ENCODE measurements at regions not wholly inside any gene's neighbourhood (a gene's known extent, or its start where the extent isn't known, plus 50 kb on each side); places are given as distances from the start of the nearest gene placed in this dataset.
"Not testable (repeated sequence)": the region's sequence is repeated elsewhere in the genome, so short reads cannot be mapped to it uniquely, and the experiment has no call there.

DNA sequence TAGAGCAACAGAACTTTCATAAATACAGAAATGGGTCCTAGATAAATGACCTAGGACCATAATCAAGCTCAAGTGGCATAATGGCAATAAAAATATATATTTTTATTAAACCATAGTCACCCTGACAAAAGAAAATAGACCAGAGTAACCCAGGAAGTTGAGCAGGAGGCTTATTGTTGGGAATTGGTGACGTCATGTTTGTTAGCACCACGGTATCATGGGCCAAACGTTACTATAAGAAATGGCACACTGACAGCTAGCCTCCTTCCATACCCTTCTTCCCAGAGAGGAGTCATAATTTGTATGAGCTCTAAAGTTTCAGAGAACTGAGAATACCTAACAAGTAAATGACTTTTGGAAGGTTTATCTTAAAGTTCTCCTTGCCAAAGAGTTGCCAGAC is 1698.2 kb downstream of the REEP3 start:
- 17 to 96% (median 93%) methylated on average over 2 to 3 of the region's 3 CpGs; no CpG with 5 or more reads in 6 of the 10 experiments for WGBS, 10 experiments
- in situ Hi-C loops (cut with MboI; ENCODE audit: low pct_unique_long_range_greater_than_20kb in 2 of 9, low sequenced_read_pairs in 9 of 9, unreplicated experiment in 9 of 9): no loop called here

DNA sequence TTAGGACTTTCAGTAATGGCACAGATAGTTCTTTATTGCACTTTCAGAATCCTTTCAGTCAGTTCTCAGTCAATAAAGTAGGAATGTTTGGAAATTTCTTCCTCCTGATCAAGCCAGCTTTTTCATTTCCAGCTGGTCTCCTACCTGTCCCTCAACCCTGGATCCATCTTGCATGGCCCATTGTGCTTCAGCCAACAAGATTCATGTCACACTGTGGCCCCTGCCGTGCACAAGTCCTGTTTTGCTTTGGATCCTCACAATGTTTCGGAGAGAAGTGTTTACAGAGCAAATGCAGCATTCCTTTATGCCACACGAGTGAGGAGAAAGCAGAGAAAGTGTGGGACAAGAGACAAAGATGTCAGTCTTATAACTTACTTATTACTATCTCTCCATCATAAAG is 1694.7 kb upstream of the LRRTM3 start:
- H3K4me3 ChIP-seq: no peak overlapping the region
- no peak overlapping the region for H3K27ac ChIP-seq
- H3K4me1 ChIP-seq (replicated peaks in 1 of 2): no peaks in the 10 kb centered on the region
- 0 to 51% (median 18%) methylated on average over 1 to 3 of the region's 3 CpGs; no CpG with 5 or more reads in 2 of the 10 experiments for WGBS, 10 experiments
- ATAC-seq (replicated peaks in 6 of 8): no peak
- in situ Hi-C loops (cut with MboI; ENCODE audit: low pct_unique_long_range_greater_than_20kb in 2 of 9, low sequenced_read_pairs in 9 of 9, unreplicated experiment in 9 of 9): no loop called here

More for the DNA sequence above, 1698.2 kb downstream of the REEP3 start:
- no peak overlapping the region for H3K27ac ChIP-seq
- ATAC-seq (replicated peaks in 6 of 8): no peak
- H3K4me1 ChIP-seq (replicated peaks in 1 of 2): no peaks in the 10 kb centered on the region
- H3K4me3 ChIP-seq: no peak overlapping the region

DNA sequence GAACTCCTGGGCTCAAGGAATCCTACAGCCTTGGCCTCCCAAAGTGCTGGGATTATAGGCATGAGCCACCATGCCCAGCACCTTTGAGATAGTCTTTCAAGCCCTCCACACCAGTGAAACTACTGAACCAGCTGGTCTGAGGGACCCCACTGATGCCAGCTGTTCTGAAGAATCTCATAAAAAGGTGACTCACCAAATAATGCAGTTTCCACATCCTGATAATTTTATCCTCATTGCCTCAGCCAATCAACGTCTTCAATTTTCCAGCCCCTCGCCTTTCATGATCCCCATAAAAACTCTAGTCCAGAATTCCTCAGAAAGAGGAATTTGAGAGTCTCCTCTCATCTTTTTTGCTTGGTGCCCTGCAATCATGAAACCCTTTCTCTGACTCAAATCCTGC is 1691.6 kb upstream of the LRRTM3 start:
- in situ Hi-C loops (cut with MboI; ENCODE audit: low pct_unique_long_range_greater_than_20kb in 2 of 9, low sequenced_read_pairs in 9 of 9, unreplicated experiment in 9 of 9): no loop called here
- ATAC-seq (replicated peaks in 6 of 8): no peak
- H3K27ac ChIP-seq: no peak overlapping the region
- H3K4me1 ChIP-seq (replicated peaks in 1 of 2): no peaks in the 10 kb centered on the region
- 43 to 100% (median 97%) methylated on average over 1 to 2 of the region's 2 CpGs; no CpG with 5 or more reads in 6 of the 10 experiments for WGBS, 10 experiments
- H3K4me3 ChIP-seq: no peak overlapping the region

DNA sequence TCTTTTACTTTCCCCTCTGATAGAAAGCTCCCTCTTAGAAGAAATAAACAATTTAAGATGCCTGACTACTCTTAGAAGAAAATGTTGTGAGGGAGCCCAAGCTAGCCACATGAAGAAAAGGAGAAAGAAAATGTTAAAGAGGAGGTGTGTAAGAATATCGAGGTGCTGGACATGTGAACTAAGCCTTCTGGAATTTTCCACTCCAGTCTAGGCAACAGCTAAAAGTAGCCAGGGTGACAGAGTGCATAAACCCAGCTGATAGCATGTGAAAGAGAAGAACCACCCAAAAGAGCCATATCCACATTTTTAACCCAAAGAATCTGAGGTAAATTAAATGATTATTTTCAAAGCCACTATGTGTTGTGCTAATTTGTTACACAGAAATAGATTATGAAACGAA is 1690.6 kb upstream of the LRRTM3 start:
- WGBS, 10 experiments: 0 to 83% (median 72%) methylated on average over 1 to 2 of the region's 2 CpGs; no CpG with 5 or more reads in 2 of the 10 experiments

DNA sequence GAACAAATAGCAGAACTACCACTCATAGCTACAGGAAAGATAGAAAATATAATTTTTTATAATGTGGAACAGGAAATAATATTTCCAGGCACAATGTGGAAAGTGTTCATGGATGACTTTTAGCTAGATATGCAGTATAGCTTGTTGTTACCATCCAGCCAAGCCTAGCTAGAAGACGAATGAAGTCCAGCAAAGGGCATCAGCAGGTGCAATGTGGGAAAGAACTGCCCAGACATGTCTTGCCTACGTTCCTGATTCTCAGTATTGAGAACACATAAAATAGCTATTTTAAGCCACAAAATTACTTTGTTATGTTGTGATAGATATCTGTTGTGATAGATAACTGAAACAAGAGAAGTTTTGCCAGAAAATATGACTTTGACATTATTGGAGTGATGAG is 1690.0 kb upstream of the LRRTM3 start:
- in situ Hi-C loops (cut with MboI; ENCODE audit: low pct_unique_long_range_greater_than_20kb in 2 of 9, low sequenced_read_pairs in 9 of 9, unreplicated experiment in 9 of 9): no loop called here
- 0 to 93% (median 72%) methylated on average over 1 to 2 of the region's 2 CpGs; no CpG with 5 or more reads in 2 of the 10 experiments for WGBS, 10 experiments

More for the DNA sequence above, 1690.6 kb upstream of the LRRTM3 start:
- no peaks in the 10 kb centered on the region for H3K4me1 ChIP-seq (replicated peaks in 1 of 2)
- no peak overlapping the region for H3K4me3 ChIP-seq
- in situ Hi-C loops (cut with MboI; ENCODE audit: low pct_unique_long_range_greater_than_20kb in 2 of 9, low sequenced_read_pairs in 9 of 9, unreplicated experiment in 9 of 9): no loop called here
- ATAC-seq (replicated peaks in 6 of 8): no peak
- no peak overlapping the region for H3K27ac ChIP-seq

DNA sequence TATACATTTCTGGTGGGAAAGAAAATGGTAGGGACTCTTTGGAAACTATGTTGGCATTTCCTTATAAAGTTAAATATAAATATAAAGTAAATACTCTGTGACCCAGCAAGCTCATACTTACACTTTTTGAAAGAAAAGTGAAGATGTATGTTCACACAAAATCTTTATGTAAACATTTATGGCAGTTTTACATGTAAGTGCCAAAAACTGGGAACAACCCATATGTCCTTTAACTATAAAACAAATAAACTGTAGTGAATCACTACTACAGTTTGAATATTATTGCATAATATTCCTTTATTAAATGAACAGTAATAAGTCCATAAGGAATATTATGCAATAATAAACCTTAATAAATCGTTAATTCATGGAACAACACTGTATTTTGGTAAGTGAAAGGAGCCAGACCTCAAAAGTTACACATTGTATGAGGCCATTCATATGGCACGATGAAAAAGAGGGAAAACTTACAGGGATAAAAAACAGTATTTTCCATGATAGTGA is 1660.3 kb upstream of the LRRTM3 start:
- Histone ChIP-seq H3K4me3 (no peak overlapping the region), H3K4me1 (replicated peaks in 1 of 2) (no peaks in the 10 kb centered on the region), H3K27ac (no peak overlapping the region)
- WGBS, 10 experiments: 18 to 93% (median 60%) methylated on average over 1 to 2 of the region's 2 CpGs; no CpG with 5 or more reads in 1 of the 10 experiments
- ATAC-seq (replicated peaks in 6 of 8): no peak
- in situ Hi-C loops (cut with MboI; ENCODE audit: low pct_unique_long_range_greater_than_20kb in 2 of 9, low sequenced_read_pairs in 9 of 9, unreplicated experiment in 9 of 9): no loop called here

More for the DNA sequence above, 1690.0 kb upstream of the LRRTM3 start:
- ATAC-seq (replicated peaks in 6 of 8): no peak
- no peak overlapping the region for H3K4me3 ChIP-seq
- H3K4me1 ChIP-seq (replicated peaks in 1 of 2): no peaks in the 10 kb centered on the region
- H3K27ac ChIP-seq: no peak overlapping the region

DNA sequence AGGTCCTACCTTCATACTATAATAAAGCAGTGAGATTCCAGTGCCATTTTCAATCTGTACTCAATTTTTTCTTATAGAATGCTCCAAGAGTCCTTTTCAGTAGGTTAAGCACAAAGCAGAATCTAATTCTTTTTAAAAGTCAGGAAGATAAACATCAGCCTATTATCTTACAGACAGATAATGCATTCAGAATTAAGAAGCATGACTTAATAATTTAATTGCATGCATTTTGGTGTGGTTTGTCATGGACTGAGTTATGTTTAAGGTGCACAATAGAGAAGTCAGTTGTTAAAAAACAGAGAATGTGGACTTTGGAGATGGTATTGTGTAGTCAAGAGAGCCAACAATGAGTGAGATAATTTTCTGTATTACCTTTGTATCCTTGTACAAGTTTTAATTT is 1656.3 kb upstream of the LRRTM3 start:
- H3K4me3 ChIP-seq; H3K4me1 ChIP-seq (replicated peaks in 1 of 2); H3K27ac ChIP-seq; ATAC-seq (replicated peaks in 6 of 8); in situ Hi-C loops (cut with MboI; ENCODE audit: low pct_unique_long_range_greater_than_20kb in 2 of 9, low sequenced_read_pairs in 9 of 9, unreplicated experiment in 9 of 9): not testable (repeated sequence)

DNA sequence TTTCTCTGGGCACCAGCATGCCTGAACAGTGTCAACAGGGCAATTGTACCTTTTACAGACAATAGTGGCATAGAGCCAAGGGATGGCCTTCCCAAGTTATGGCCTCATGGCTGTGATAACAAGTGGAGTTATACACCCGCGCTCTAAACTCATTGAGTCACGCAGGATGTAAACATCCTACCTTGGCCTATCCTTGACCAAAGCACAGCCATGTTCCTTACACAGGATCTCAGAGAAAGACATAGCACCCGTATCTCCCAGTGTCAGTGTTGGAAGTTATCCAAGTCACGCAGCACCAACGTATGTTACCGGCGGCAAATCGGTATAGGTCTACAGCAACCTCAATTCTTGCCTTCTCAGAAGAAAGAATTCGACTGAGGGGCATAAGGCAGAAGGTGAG is 1654.9 kb upstream of the LRRTM3 start:
- no peak overlapping the region for H3K4me3 ChIP-seq
- in situ Hi-C loops (cut with MboI; ENCODE audit: low pct_unique_long_range_greater_than_20kb in 2 of 9, low sequenced_read_pairs in 9 of 9, unreplicated experiment in 9 of 9): no loop called here
- 13 to 100% (median 94%) methylated on average over 1 to 7 of the region's 10 CpGs; no CpG with 5 or more reads in 2 of the 10 experiments for WGBS, 10 experiments
- H3K27ac ChIP-seq: no peak overlapping the region
- no peak for ATAC-seq (replicated peaks in 6 of 8)
- H3K4me1 ChIP-seq (replicated peaks in 1 of 2): peaks cover 0 to 2% of the 10 kb centered on the region in 2 donors

DNA sequence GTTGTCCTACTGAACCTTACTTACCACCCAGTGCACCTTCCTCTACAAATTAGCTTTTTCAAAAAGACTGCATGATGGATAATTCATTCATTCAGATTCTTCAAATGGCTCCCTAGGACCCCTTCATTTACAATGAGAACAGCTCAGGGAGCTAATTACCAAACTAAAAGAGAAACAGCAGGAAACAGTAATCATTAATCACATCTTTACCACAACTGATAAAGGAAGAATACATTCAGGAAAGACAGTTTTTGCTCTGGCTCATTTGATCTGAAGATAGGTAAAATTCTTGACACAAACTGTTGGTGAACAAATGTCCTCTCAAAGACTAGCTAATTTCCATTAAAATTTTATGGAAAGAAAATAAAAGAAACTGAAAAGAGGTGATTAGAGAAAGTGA is 1652.7 kb upstream of the LRRTM3 start:
- H3K27ac ChIP-seq: no peak overlapping the region
- in situ Hi-C loops (cut with MboI; ENCODE audit: low pct_unique_long_range_greater_than_20kb in 2 of 9, low sequenced_read_pairs in 9 of 9, unreplicated experiment in 9 of 9): no loop called here
- no peak for ATAC-seq (replicated peaks in 6 of 8)
- peaks cover 0 to 2% of the 10 kb centered on the region in 2 donors for H3K4me1 ChIP-seq (replicated peaks in 1 of 2)
- no peak overlapping the region for H3K4me3 ChIP-seq

DNA sequence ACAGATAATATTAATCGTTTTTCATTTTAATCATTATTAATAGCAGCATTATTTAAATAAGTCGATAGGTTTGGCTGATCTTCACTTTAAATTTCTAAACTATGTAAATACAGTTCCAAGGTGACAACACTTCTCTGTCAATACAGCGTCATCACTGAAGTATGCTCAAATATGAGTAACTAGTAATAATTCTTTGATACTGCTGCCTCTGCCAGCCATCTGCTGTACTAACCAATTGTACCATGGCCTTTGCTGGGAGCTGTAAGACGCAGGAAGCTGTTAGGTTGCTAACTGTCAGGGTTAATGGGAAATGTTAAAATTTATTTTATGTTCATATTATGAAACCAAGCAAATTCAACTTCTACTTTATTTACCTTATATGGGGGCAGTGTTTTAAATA is 1650.5 kb upstream of the LRRTM3 start:
- H3K4me3 ChIP-seq: no peak overlapping the region
- H3K4me1 ChIP-seq (replicated peaks in 1 of 2): peaks cover 0 to 2% of the 10 kb centered on the region in 2 donors
- in situ Hi-C loops (cut with MboI; ENCODE audit: low pct_unique_long_range_greater_than_20kb in 2 of 9, low sequenced_read_pairs in 9 of 9, unreplicated experiment in 9 of 9): no loop called here
- no peak overlapping the region for H3K27ac ChIP-seq
- 9 to 85% (median 74%) methylated on average over 1 to 4 of the region's 4 CpGs; no CpG with 5 or more reads in 1 of the 10 experiments for WGBS, 10 experiments
- peak in 1 of 8 experiments; percentile 66 for ATAC-seq (replicated peaks in 6 of 8)

DNA sequence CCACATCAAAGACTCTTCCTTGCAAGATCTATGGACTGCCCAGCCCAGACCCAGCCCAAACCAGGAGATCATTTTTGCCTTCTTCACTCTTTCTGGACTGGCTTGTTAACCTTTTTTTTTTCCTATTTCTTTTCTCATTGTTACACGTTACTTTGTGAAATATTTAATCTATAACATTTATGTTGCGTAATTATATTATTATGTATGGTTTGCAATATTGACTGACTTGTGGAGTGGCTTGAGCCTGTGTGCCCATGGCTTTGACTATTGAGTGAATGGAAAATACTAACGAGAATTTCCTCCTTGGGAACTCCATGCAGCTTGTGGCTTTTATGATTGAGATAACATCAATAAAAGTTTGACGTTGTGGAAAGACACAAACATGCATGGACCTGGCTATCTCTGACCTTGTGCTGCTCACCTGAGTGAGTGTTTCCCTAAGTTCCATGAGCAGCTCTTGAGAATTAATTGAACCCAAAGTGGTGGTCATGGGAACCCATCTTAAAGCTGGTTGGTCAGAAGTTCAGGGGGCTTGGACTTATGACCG is 1641.3 kb upstream of the LRRTM3 start:
- ATAC-seq (replicated peaks in 6 of 8): no peak
- in situ Hi-C loops (cut with MboI; ENCODE audit: low pct_unique_long_range_greater_than_20kb in 2 of 9, low sequenced_read_pairs in 9 of 9, unreplicated experiment in 9 of 9): no loop called here
- 17 to 100% (median 92%) methylated on average over 1 to 5 of the region's 5 CpGs for WGBS, 10 experiments
- Histone ChIP-seq H3K27ac (no peak overlapping the region), H3K4me3 (no peak overlapping the region), H3K4me1 (replicated peaks in 1 of 2) (no peaks in the 10 kb centered on the region)

DNA sequence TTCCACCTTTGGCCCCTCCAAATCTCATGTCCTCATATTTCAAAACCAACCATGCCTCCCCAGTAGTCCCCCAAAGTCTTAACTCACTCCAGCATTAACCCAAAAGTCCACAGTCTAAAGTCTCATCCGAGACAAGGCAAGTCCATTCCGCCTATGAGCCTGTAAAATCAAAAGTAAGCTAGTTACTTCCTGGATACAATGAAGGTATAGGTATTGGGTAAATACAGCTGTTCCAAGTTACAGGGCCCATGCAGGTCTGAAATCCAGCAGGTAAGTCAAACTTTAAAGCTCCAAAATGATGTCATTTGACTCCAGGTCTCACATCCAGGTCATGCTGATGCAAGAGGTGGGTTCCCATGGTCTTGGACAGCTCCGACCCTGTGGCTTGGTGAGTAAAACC is 1640.1 kb upstream of the LRRTM3 start:
- ATAC-seq (replicated peaks in 6 of 8); H3K4me1 ChIP-seq (replicated peaks in 1 of 2); H3K27ac ChIP-seq; H3K4me3 ChIP-seq; in situ Hi-C loops (cut with MboI; ENCODE audit: low pct_unique_long_range_greater_than_20kb in 2 of 9, low sequenced_read_pairs in 9 of 9, unreplicated experiment in 9 of 9): not testable (repeated sequence)
- 23 to 100% (median 87%) methylated on average over 1 to 3 of the region's 3 CpGs; no CpG with 5 or more reads in 4 of the 10 experiments for WGBS, 10 experiments

DNA sequence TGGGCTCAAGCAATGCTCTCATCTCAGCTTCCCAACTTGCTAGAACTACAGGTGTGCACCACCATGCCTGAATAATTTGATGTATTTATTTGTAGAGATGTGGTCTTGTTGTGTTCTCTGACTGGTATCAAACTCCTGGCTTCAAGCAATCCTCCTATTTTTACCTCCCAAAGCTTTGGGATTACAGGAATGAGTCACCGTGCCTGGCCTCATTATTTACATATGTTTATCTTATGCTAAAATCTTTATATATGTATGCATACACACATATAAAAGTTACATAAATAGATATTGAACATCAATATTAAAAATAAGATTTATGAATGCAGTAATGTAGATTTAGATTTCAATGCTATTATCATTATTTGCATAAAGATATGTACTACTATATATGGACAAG is 1634.5 kb upstream of the LRRTM3 start:
- ATAC-seq (replicated peaks in 6 of 8): peak in 2 of 8 experiments; percentile 60 to 81
- WGBS, 10 experiments: 0 to 100% (median 17%) methylated on average over 1 of the region's 1 CpG; no CpG with 5 or more reads in 5 of the 10 experiments
- Histone ChIP-seq H3K27ac (no peak overlapping the region), H3K4me1 (replicated peaks in 1 of 2) (no peaks in the 10 kb centered on the region), H3K4me3 (no peak overlapping the region)
- in situ Hi-C loops (cut with MboI; ENCODE audit: low pct_unique_long_range_greater_than_20kb in 2 of 9, low sequenced_read_pairs in 9 of 9, unreplicated experiment in 9 of 9): no loop called here

DNA sequence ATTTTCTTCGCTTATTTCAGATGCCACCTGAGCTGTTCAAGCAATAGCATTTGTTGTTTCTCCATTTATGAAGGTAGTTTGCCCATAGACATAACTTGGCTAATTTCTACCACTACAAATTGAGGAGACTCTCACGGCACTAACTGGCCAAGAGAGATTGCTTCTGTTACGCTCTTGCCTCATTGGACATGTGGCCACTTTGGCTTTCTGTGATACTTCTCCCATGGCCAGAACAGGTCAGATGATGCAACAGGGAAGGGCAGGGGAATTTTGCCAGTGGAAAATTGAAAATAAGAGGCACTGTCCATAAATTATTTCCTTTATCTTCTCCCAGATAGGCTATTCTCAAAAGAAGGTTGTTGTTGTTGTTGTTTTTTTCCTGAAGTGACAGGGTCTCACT is 1633.3 kb upstream of the LRRTM3 start:
- Histone ChIP-seq H3K27ac (no peak overlapping the region), H3K4me1 (replicated peaks in 1 of 2) (no peaks in the 10 kb centered on the region), H3K4me3 (no peak overlapping the region)
- in situ Hi-C loops (cut with MboI; ENCODE audit: low pct_unique_long_range_greater_than_20kb in 2 of 9, low sequenced_read_pairs in 9 of 9, unreplicated experiment in 9 of 9): no loop called here
- no peak for ATAC-seq (replicated peaks in 6 of 8)
- whole genome bisulfite sequencing, 10 experiments: 0 to 100% (median 93%) methylated on average over 1 to 3 of the region's 3 CpGs

All from motor neuron (in vitro differentiated cells).